ENCODE measurements at regions not wholly inside any gene's neighbourhood (a gene's known extent, or its start where the extent isn't known, plus 50 kb on each side); places are given as distances from the start of the nearest gene placed in this dataset.
"Not testable (repeated sequence)": the region's sequence is repeated elsewhere in the genome, so short reads cannot be mapped to it uniquely, and the experiment has no call there.

DNA sequence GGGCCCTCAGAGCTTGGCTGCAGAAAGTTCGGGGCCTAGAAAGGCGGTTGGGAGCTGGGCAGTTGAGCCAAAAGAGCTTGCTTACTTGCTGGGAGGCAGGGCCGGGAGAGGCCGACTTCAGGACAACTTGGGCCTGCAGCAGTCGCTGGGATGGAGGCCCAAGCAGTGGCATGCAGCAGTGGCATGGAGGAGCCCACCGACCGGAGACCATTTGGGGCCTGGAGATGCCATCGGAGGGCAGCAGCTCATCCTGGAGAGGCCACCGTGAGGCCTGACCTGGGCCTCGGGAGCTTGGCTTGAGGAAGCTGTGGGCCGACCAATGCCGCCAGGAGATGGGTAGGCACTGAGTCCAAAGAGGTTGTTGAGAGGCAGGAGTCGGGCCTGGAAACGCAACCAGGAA, 200.0 kb downstream of the CEP170 start:
- not testable (repeated sequence) for TF ChIP-seq CTCF, EP300 (IDR thresholded peaks at IDR 0.05)

Data from upper lobe of left lung (tissue), 4 donors.